Posterior vena cava (tissue), 2 donors: ENCODE measurements at regions not wholly inside any gene's neighbourhood (a gene's known extent, or its start where the extent isn't known, plus 50 kb on each side); places are given as distances from the start of the nearest gene placed in this dataset.

Experiments
- DNase-seq: peaks from one replicate; pipeline ENCODE4 v3.0.0-alpha.2; 2020; ENCODE audit warnings: low spot score
- intact Hi-C, 2 donors: fragments of 100-400 bp; cut with DNase I; formaldehyde crosslinking; loops; one replicate each; pipeline versions ENCODE4 v1.14.1 to v1.14.2; 2022 to 2023
- donor health status: DM: yes; HTN: yes; CAD: no.
- donor health status: DM: yes; HTN: yes; CAD: no.

GRCh38 chr6:47936820-47937219, 155.0 kb downstream of the OPN5 start:
- DNase-seq: no peak
- intact Hi-C loops: no loop called here

GRCh38 chr6:47934023-47934422, 152.2 kb downstream of the OPN5 start:
- intact Hi-C loops: no loop called here
- peak; percentile 66 for DNase-seq

DNA sequence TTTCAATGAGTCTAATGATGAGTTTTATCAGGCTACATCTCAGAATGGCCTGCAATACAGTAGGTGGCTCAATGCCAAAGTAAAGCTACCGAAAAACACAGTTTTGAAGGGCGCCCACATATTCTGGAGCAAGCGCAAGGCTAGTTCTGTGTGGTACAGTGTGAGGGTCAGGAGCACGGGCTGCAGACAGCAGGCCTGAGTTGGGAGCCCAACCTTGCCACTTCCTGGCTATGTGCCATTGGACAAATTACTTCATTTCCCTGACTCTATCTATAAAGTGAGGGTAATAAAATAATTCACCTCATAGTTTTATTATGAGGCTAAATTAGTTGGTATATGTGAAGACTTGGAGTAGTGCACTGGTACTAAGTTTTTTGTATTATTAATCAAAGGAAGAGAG, 150.7 kb downstream of the OPN5 start:
- intact Hi-C loops: no loop called here
- no peak for DNase-seq

DNA sequence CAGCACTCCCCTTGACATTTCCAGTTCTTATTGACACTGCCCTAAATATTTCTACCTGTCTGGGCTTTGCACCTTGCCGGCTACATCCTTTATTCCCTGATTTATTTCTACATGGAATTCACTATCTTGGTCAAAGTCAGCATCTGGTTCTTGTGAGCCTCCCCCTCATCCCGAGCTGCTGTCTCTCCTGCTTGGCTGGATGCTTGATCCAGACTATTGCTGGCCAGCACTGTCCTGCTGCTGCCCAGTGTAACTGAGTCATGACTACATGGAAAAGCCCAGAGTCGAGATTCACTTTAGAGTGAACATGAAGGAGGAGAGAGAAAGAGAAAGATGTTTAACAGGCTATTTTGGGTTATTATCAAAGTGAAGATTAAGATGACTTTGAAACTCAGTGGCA, 142.2 kb downstream of the OPN5 start:
- intact Hi-C loops: no loop called here
- no peak for DNase-seq

- intact Hi-C loops: no loop called here
Observed at GRCh38 chr6:47922391-47922790, 140.6 kb downstream of the OPN5 start.

DNA sequence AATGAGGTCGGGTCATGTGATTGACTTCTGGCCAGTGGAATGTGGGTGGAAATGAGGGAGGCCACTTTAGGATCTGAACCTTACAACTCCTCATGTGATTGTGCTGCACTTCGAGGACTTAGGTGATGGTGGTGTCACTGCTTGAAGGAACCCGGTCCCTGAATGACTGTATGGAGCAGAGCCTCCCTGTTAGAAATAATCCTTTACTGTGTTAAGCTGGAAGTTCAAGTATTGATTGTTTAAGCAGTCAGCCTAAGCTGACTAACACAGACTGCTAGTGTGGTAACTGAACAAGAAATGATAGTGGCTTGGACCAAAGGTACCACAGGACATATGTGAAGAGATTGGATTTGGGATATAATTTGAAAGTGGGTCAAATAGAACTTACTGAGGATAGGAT, 138.0 kb downstream of the OPN5 start:
- DNase-seq: no peak
- intact Hi-C loops: no loop called here

More at GRCh38 chr6:47922391-47922790, 140.6 kb downstream of the OPN5 start:
- no peak for DNase-seq

DNA sequence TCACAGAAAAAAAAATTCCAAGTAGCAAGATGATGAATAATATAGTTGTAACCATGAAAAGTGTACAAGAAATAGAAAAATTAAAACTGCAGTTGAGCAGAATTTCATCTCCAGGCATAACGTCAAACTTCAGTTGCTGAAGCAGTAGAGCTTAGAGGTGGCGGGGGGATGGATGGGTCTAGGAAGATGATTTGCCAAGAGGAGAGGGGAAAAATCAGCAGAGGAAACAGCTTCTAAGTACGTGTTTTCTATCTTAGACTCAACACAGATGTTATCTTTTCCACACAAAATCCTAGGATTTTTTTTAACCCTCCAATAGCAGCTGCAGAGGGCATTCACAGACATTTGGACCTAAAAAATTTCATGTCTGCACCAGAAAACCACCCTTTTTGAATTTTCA, 136.0 kb downstream of the OPN5 start:
- intact Hi-C loops: no loop called here
- DNase-seq: no peak

DNA sequence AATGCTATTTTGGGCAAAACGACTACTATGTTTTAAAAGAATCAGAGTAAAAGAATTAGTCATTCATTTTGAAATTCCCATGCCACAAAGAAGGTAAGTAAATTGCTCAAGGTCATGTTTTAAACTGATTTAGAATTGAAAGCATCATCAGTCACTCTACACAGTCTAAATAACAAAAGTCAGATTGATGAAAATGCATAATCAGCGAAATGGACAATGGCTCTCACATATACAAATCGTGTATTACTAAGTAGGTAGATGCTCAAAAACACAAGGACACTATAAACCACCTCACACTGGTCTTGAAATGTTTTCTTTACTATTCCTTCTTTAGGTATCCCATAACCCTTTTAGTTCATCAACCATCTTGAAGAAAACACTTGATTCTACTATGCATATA, 135.4 kb downstream of the OPN5 start:
- intact Hi-C loops: no loop called here
- DNase-seq: no peak

- intact Hi-C loops: no loop called here
- DNase-seq: no peak
Observed at GRCh38 chr6:47915017-47915416, 133.2 kb downstream of the OPN5 start.

- DNase-seq: no peak
- intact Hi-C loops: no loop called here
Observed at GRCh38 chr6:47908271-47908670, 126.4 kb downstream of the OPN5 start.

- intact Hi-C loops: no loop called here
- DNase-seq: no peak
Observed at GRCh38 chr6:47905717-47906116, 123.9 kb downstream of the OPN5 start.

GRCh38 chr6:47897247-47897646, 115.4 kb downstream of the OPN5 start:
- no peak for DNase-seq
- intact Hi-C loops: no loop called here

GRCh38 chr6:47890326-47890875, 108.6 kb downstream of the OPN5 start:
- DNase-seq: no peak
- intact Hi-C loops: no loop called here

GRCh38 chr6:47879015-47879414, 97.2 kb downstream of the OPN5 start:
- intact Hi-C loops: no loop called here
- DNase-seq: no peak
